GM12878 (cell line): ENCODE measurements at regions not wholly inside any gene's neighbourhood (a gene's known extent, or its start where the extent isn't known, plus 50 kb on each side); places are given as distances from the start of the nearest gene placed in this dataset.

ENCODE experiments used
- ATAC-seq: fragments of 200-7000 bp; cut with Tn5 transposase; 3 replicates; pipeline ENCODE4 v1.9.1; 2020; ENCODE audit warnings: mild to moderate bottlenecking, moderate library complexity
- BruUV-seq: library from RNA; stranded (reverse); fragments of 400-500 nt; replicated peaks from 2 replicates; lab custom pipeline; 2021; lab: Mats Ljungman, UMichigan
- CTCF ChIA-PET: fragments of 300-600 bp; sonication (Branson Sonifier 250); formaldehyde crosslinking; extraction: SDS; loops from one replicate; lab custom pipeline; 2021; ENCODE audit warnings: inconsistent platforms; lab: Yijun Ruan, JAX
- POLR2A ChIA-PET: fragments of 350-600 bp; formaldehyde crosslinking; extraction: SDS; loops from one replicate; lab custom pipeline; 2021; ENCODE audit warnings: inconsistent platforms; lab: Charles Lee
- RAD21 ChIA-PET: fragments of 300-600 bp; sonication (Branson Sonifier 250); formaldehyde crosslinking; loops from one replicate; lab custom pipeline; 2023; ENCODE audit warnings: antibody characterized with exemption; ENCODE audit not compliant: unreplicated experiment; lab: Charles Lee
- SMC1A ChIA-PET: fragments of 300-600 bp; sonication (Branson Sonifier 250); formaldehyde crosslinking; loops from one replicate; lab custom pipeline; 2023; ENCODE audit not compliant: unreplicated experiment, uncharacterized antibody; lab: Charles Lee
- DNase-seq: peaks from one replicate; pipeline ENCODE4 v3.0.0-alpha.2; 2011; ENCODE audit warnings: low read depth, low spot score
- FAIRE-seq: peaks from 3 replicates; lab custom pipeline; 2011; peaks lifted over from hg19 to GRCh38; lab: Jason Lieb, UNC
- H2AFZ ChIP-seq: 2 replicates; pipeline ENCODE4 v1.6.0; 2011; ENCODE audit warnings: low read depth, low read length, control low read depth; ENCODE audit not compliant: control insufficient read depth
- H3K27ac ChIP-seq: 2 replicates; pipeline ENCODE4 v1.5.1; 2011; ENCODE audit warnings: control low read depth; ENCODE audit not compliant: control insufficient read depth, insufficient read depth
- H3K27me3 ChIP-seq, 2 experiments: replicated peaks in 1 of 2; 2 replicates each; pipeline versions ENCODE4 v1.6.0 to v1.6.1; 2011; ENCODE audit warnings: low read length in 1 of 2; ENCODE audit not compliant: control insufficient read depth in 2 of 2, insufficient read depth in 2 of 2
- H3K36me3 ChIP-seq, 2 experiments: 2 replicates each; pipeline ENCODE4 v1.5.1; 2011; ENCODE audit warnings: low read length in 1 of 2; ENCODE audit not compliant: control insufficient read depth in 2 of 2, insufficient read depth in 2 of 2
- H3K4me1 ChIP-seq: 2 replicates; pipeline ENCODE4 v1.6.1; 2011; ENCODE audit warnings: mild to moderate bottlenecking, low read length, moderate library complexity, mixed read lengths; ENCODE audit not compliant: control insufficient read depth, insufficient read depth
- H3K4me2 ChIP-seq: 2 replicates; pipeline ENCODE4 v1.6.0; 2011; ENCODE audit warnings: control low read depth; ENCODE audit not compliant: control insufficient read depth, insufficient read depth
- H3K4me3 ChIP-seq: fragments of 200-600 bp; sonication (generic); 2 replicates; pipeline ENCODE4 v1.5.1; 2016
- H3K79me2 ChIP-seq: 2 replicates; pipeline ENCODE4 v1.6.0; 2011; ENCODE audit warnings: low read length; ENCODE audit not compliant: control insufficient read depth, insufficient read depth
- H3K9ac ChIP-seq: 2 replicates; pipeline ENCODE4 v1.8.0; 2011; ENCODE audit warnings: low read length, control low read depth, mixed read lengths; ENCODE audit not compliant: control insufficient read depth, insufficient read depth
- H3K9me3 ChIP-seq: replicated peaks from 3 replicates; pipeline ENCODE4 v1.5.1; 2011; ENCODE audit warnings: mild to moderate bottlenecking, low read length; ENCODE audit not compliant: control insufficient read depth, insufficient read depth
- H4K20me1 ChIP-seq: 2 replicates; pipeline ENCODE4 v1.6.0; 2011; ENCODE audit not compliant: control insufficient read depth, insufficient read depth
- MTA2 ChIP-seq: fragments of 450-650 bp; IDR thresholded peaks from 2 replicates; pipeline ENCODE4 v1.6.1; 2016; ENCODE audit warnings: low read depth, mild to moderate bottlenecking, moderate library complexity
- MTA3 ChIP-seq: IDR thresholded peaks from 2 replicates; pipeline ENCODE4 v1.6.1; 2012; ENCODE audit warnings: low read length, inconsistent platforms, borderline replicate concordance
- MYB ChIP-seq: fragments of 150-350 bp; IDR thresholded peaks from 2 replicates; pipeline ENCODE4 v1.6.1; 2014; ENCODE audit warnings: mild to moderate bottlenecking, low read depth, low read length, borderline replicate concordance
- RCOR1 ChIP-seq: conservative IDR thresholded peaks from 2 replicates; pipeline ENCODE4 v1.6.1; 2012; ENCODE audit warnings: low read depth, low read length, improper control_type of control experiment
- ZSCAN29 ChIP-seq: fragments of 450-650 bp; IDR thresholded peaks from 2 replicates; pipeline ENCODE4 v1.6.1; 2017; ENCODE audit warnings: mild to moderate bottlenecking, moderate library complexity
- WGBS: methylation state at CpG from one replicate; pipeline ENCODE4 v1.1.6; 2016; ENCODE audit warnings: low lambda C conversion rate; ENCODE audit not compliant: insufficient replicate concordance, insufficient coverage; ENCODE audit errors: missing lambda C conversion rate; 5-methylcytosine and 5-hydroxymethylcytosine counted together
- in situ Hi-C: fragments of 300-500 bp; cut with MboI; formaldehyde crosslinking; loops from 9 replicates; pipeline ENCODE4 v1.14.3; 2018; ENCODE audit warnings: mixed read lengths
- intact Hi-C: fragments of 100-400 bp; cut with micrococcal nuclease; formaldehyde crosslinking; loops from one replicate; pipeline ENCODE4 v1.14.2; 2022; ENCODE audit not compliant: unreplicated experiment
- TF ChIP-seq, protein P1 (sequence below): fragments of 450-650 bp; IDR thresholded peaks from 2 replicates; pipeline ENCODE4 v1.6.1; 2016; ENCODE audit warnings: mild to moderate bottlenecking, moderate library complexity, borderline replicate concordance
- TF ChIP-seq, protein P2 (sequence below): IDR thresholded peaks from 2 replicates; pipeline ENCODE4 v1.6.1; 2012; ENCODE audit warnings: improper control_type of control experiment, low read depth, low read length; ENCODE audit not compliant: insufficient replicate concordance

- TF ChIP-seq, protein P1, sequence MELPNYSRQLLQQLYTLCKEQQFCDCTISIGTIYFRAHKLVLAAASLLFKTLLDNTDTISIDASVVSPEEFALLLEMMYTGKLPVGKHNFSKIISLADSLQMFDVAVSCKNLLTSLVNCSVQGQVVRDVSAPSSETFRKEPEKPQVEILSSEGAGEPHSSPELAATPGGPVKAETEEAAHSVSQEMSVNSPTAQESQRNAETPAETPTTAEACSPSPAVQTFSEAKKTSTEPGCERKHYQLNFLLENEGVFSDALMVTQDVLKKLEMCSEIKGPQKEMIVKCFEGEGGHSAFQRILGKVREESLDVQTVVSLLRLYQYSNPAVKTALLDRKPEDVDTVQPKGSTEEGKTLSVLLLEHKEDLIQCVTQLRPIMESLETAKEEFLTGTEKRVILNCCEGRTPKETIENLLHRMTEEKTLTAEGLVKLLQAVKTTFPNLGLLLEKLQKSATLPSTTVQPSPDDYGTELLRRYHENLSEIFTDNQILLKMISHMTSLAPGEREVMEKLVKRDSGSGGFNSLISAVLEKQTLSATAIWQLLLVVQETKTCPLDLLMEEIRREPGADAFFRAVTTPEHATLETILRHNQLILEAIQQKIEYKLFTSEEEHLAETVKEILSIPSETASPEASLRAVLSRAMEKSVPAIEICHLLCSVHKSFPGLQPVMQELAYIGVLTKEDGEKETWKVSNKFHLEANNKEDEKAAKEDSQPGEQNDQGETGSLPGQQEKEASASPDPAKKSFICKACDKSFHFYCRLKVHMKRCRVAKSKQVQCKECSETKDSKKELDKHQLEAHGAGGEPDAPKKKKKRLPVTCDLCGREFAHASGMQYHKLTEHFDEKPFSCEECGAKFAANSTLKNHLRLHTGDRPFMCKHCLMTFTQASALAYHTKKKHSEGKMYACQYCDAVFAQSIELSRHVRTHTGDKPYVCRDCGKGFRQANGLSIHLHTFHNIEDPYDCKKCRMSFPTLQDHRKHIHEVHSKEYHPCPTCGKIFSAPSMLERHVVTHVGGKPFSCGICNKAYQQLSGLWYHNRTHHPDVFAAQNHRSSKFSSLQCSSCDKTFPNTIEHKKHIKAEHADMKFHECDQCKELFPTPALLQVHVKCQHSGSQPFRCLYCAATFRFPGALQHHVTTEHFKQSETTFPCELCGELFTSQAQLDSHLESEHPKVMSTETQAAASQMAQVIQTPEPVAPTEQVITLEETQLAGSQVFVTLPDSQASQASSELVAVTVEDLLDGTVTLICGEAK = no peak
- TF ChIP-seq MTA2 = no peak
These were observed 114.2 kb upstream of the UQCRFS1 start (continued) for GRCh38 chr19:29326849-29327840.

GRCh38 chr19:29328586-29328985 is 115.6 kb upstream of the UQCRFS1 start:
- CTCF ChIA-PET = no interaction called here
- no peak for ATAC-seq
- H3K9me3 ChIP-seq = no peaks in the 10 kb centered on the region; the same call in 2 of the 3 replicates
- TF ChIP-seq RCOR1 (no peak), MYB (no peak), MTA3 (no peak), ZSCAN29 (no peak)
- TF ChIP-seq, protein P2, sequence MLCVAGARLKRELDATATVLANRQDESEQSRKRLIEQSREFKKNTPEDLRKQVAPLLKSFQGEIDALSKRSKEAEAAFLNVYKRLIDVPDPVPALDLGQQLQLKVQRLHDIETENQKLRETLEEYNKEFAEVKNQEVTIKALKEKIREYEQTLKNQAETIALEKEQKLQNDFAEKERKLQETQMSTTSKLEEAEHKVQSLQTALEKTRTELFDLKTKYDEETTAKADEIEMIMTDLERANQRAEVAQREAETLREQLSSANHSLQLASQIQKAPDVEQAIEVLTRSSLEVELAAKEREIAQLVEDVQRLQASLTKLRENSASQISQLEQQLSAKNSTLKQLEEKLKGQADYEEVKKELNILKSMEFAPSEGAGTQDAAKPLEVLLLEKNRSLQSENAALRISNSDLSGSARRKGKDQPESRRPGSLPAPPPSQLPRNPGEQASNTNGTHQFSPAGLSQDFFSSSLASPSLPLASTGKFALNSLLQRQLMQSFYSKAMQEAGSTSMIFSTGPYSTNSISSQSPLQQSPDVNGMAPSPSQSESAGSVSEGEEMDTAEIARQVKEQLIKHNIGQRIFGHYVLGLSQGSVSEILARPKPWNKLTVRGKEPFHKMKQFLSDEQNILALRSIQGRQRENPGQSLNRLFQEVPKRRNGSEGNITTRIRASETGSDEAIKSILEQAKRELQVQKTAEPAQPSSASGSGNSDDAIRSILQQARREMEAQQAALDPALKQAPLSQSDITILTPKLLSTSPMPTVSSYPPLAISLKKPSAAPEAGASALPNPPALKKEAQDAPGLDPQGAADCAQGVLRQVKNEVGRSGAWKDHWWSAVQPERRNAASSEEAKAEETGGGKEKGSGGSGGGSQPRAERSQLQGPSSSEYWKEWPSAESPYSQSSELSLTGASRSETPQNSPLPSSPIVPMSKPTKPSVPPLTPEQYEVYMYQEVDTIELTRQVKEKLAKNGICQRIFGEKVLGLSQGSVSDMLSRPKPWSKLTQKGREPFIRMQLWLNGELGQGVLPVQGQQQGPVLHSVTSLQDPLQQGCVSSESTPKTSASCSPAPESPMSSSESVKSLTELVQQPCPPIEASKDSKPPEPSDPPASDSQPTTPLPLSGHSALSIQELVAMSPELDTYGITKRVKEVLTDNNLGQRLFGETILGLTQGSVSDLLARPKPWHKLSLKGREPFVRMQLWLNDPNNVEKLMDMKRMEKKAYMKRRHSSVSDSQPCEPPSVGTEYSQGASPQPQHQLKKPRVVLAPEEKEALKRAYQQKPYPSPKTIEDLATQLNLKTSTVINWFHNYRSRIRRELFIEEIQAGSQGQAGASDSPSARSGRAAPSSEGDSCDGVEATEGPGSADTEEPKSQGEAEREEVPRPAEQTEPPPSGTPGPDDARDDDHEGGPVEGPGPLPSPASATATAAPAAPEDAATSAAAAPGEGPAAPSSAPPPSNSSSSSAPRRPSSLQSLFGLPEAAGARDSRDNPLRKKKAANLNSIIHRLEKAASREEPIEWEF = no peak
- TF ChIP-seq, all 136 proteins: peak for 0
- H3K36me3 ChIP-seq = no peaks in the 10 kb centered on the region
- H3K4me1 ChIP-seq = no peaks in the 10 kb centered on the region
- in situ Hi-C loops (no loop called here), intact Hi-C loops (no loop called here)
- H3K27ac ChIP-seq = no peak overlapping the region
- 0% methylated on average over 2 of the region's 2 CpGs for WGBS
- no peaks in the 10 kb centered on the region for H4K20me1 ChIP-seq
- no peak overlapping the region for H3K4me3 ChIP-seq
- ChIA-PET RAD21 (no interaction called here), SMC1A (interaction anchor here (0.5 kb wide), 1 partner anchor 83 kb away, joined by 4 read pairs; no protein-coding TSS in a partner anchor), POLR2A (no interaction called here)
- no peak for DNase-seq
- H3K9ac ChIP-seq = no peak overlapping the region
- no peak for FAIRE-seq
- H3K27me3 ChIP-seq = no peaks in the 10 kb centered on the region
- no peak overlapping the region for H2AFZ ChIP-seq
- H3K4me2 ChIP-seq = no peak overlapping the region
- no TSS peak for BruUV-seq
- H3K79me2 ChIP-seq = no peaks in the 10 kb centered on the region
